ENCODE measurements at regions not wholly inside any gene's neighbourhood (a gene's known extent, or its start where the extent isn't known, plus 50 kb on each side); places are given as distances from the start of the nearest gene placed in this dataset.

DNA sequence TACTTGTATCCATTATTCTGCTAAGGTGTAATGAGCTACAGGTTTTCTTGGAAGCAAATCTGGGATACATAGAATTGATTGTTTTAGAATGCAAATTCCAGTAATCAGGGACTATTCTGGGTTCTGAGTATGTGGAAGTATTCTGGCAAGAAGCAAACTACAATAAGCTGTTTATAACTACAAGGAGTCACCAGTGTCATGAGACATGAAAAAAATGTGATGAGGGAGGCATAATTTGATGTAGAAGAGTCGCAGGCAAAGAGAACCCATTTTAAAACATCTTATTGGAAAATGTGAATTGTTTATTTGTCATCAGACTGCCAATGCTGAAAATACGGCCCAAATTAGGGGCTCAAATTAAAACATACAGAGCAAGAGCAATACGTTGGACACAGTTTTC is 321.8 kb upstream of the E2F7 start:
- Histone ChIP-seq H4K20me1 (ENCODE audit: insufficient read depth, low read length) (no peaks in the 10 kb centered on the region), H3K36me3 (ENCODE audit: control insufficient read depth, insufficient read depth, low read length) (no peaks in the 10 kb centered on the region), H2AK5ac (ENCODE audit: low read depth, low read length) (no peak overlapping the region), H3K4me1 (ENCODE audit: control insufficient read depth, insufficient read depth, low read length) (no peaks in the 10 kb centered on the region), H4K5ac (ENCODE audit: low read depth, low read length) (no peak overlapping the region), H3K9me1 (ENCODE audit: insufficient read depth, low read length) (no peaks in the 10 kb centered on the region), H2BK120ac (ENCODE audit: low read depth, low read length) (no peak overlapping the region), H3K9ac (ENCODE audit: low read depth, low read length) (no peak overlapping the region), H2AK9ac (replicated peaks; ENCODE audit: low read depth, low read length, poor library complexity) (no peak overlapping the region), H2AFZ (replicated peaks; ENCODE audit: low read length, poor library complexity) (no peak overlapping the region), H3K79me1 (ENCODE audit: low read depth in 1 of 2, low read length in 2 of 2) (no peaks in the 10 kb centered on the region), H2BK20ac (ENCODE audit: low read depth, low read length) (no peak overlapping the region), H3K27me3 (ENCODE audit: control insufficient read depth, insufficient read depth, low read length) (no peaks in the 10 kb centered on the region; the same call in 1 of the 2 replicates), H2BK5ac (ENCODE audit: low read depth, low read length, poor library complexity, severe bottlenecking) (no peak overlapping the region), H3K18ac (ENCODE audit: low read depth, low read length) (no peak overlapping the region), H3K14ac (replicated peaks; ENCODE audit: low read depth, low read length) (no peak overlapping the region), H3K23ac (ENCODE audit: low read depth, low read length) (no peak overlapping the region), H3K4ac (ENCODE audit: low read depth, low read length) (no peak overlapping the region), H3K56ac (ENCODE audit: extremely low read depth, insufficient read depth, low read length) (no peak overlapping the region), H3K9me3 (ENCODE audit: control insufficient read depth, insufficient read depth, low read length) (no peaks in the 10 kb centered on the region), H3K27ac (ENCODE audit: insufficient read depth, low read length) (no peak overlapping the region), H2BK15ac (ENCODE audit: low read depth, low read length) (no peak overlapping the region), H4K91ac (ENCODE audit: insufficient read depth, low read depth, low read length) (no peak overlapping the region), H4K8ac (ENCODE audit: low read depth in 2 of 2, low read length in 2 of 2) (no peak overlapping the region), H3K4me2 (ENCODE audit: low read depth, low read length) (no peak overlapping the region), H3K4me3 (ENCODE audit: insufficient read depth, low read depth, low read length) (no peak overlapping the region)
- ATAC-seq (ENCODE audit: low read depth) (no peak), DNase-seq (no peak)
- no peak for TF ChIP-seq SMC3 (IDR thresholded peaks at IDR 0.05; ENCODE audit: low read depth, low read length)
- TF ChIP-seq POLR2A (IDR thresholded peaks at IDR 0.05; ENCODE audit: low read depth, low read length), result no peak
- TF ChIP-seq MAFK (IDR thresholded peaks at IDR 0.05; ENCODE audit: low read depth, low read length), result peak; percentile 31; the same call in 1 of the 2 replicates
- no CpG with 5 or more reads among the region's 3 CpGs for WGBS, 2 experiments (ENCODE audit: extremely low coverage in 2 of 2, insufficient read length in 1 of 2)
- CTCF ChIA-PET, result no interaction called here
- dilution Hi-C loops (cut with HindIII; ENCODE audit: low sequenced_read_pairs, unreplicated experiment), result no loop called here
- BruUV-seq (replicated peaks), result no TSS peak
- in situ Hi-C loops (cut with MboI; ENCODE audit: low sequenced_read_pairs), result no loop called here
- intact Hi-C loops (cut with micrococcal nuclease), result no loop called here
- POLR2A ChIA-PET (ENCODE audit: unreplicated experiment), result no interaction called here

Data from IMR-90 (cell line).